HCT116 (cell line): ENCODE measurements at regions not wholly inside any gene's neighbourhood (a gene's known extent, or its start where the extent isn't known, plus 50 kb on each side); places are given as distances from the start of the nearest gene placed in this dataset.

Experiments used
- ATAC-seq: fragments of 200-7000 bp; cut with Tn5 transposase; 2 replicates; pipeline ENCODE4 v1.9.1; 2020; ENCODE audit warnings: mild to moderate bottlenecking, moderate library complexity
- BruUV-seq: library from RNA; stranded (reverse); fragments of 400-500 nt; replicated peaks from 2 replicates; lab custom pipeline; 2021; lab: Mats Ljungman, UMichigan
- CTCF ChIA-PET: fragments of 300-600 bp; sonication (Branson Sonifier 250); formaldehyde crosslinking; loops from one replicate; lab custom pipeline; 2021; ENCODE audit warnings: antibody characterized with exemption; lab: Charles Lee
- POLR2A ChIA-PET: fragments of 300-600, 350-600 bp; sonication (Branson Sonifier 250); formaldehyde crosslinking; loops from one replicate; lab custom pipeline; 2021; ENCODE audit warnings: antibody characterized with exemption; lab: Charles Lee
- RAD21 ChIA-PET, 2 experiments: fragments of 300-600 bp; sonication (Branson Sonifier 250); formaldehyde crosslinking; loops; one replicate each; lab custom pipeline; 2023; ENCODE audit warnings: low total read pairs in 2 of 2; ENCODE audit not compliant: uncharacterized antibody in 2 of 2, unreplicated experiment in 2 of 2, low non-redundant PET in 1 of 2; lab: Charles Lee
- DNase-seq: peaks from one replicate; pipeline ENCODE4 v3.0.0-alpha.2; 2010; ENCODE audit warnings: low read depth, low spot score
- H2AFZ ChIP-seq: fragments of 200-600 bp; shearing (Covaris generic), sonication (generic); 2 replicates; pipeline ENCODE4 v1.6.1; 2017; ENCODE audit warnings: low read depth, mixed run types, mixed read lengths, antibody characterized with exemption, low read length; ENCODE audit not compliant: poor library complexity, severe bottlenecking
- H3K27ac ChIP-seq: 2 replicates; pipeline ENCODE4 v1.5.1; 2012; ENCODE audit warnings: low read depth, low read length
- H3K27me3 ChIP-seq: fragments of 200-600 bp; sonication (generic); 2 replicates; pipeline ENCODE4 v1.6.1; 2016; ENCODE audit warnings: mixed run types, low read length, mixed read lengths; ENCODE audit not compliant: insufficient read depth
- H3K36me3 ChIP-seq, 2 experiments: fragments of 200-500 bp in 1 of 2; fragments of 200-600 bp in 1 of 2; sonication (Bioruptor generic) in 1 of 2; sonication (generic) in 1 of 2; 2 replicates each; pipeline versions ENCODE4 v1.5.1 to v1.6.1; 2014 to 2016; ENCODE audit warnings: low read length in 2 of 2, inconsistent platforms in 1 of 2, mixed read lengths in 1 of 2, mixed run types in 1 of 2; ENCODE audit not compliant: insufficient read depth in 2 of 2, control insufficient read depth in 1 of 2
- H3K4me1 ChIP-seq, 2 experiments: fragments of 200-600 bp in 1 of 2; sonication (generic) in 1 of 2; 2 replicates each; pipeline versions ENCODE4 v1.5.1 to v1.6.1; 2012 to 2017; ENCODE audit warnings: low read length in 2 of 2, inconsistent platforms in 1 of 2, mild to moderate bottlenecking in 1 of 2, mixed read lengths in 1 of 2, mixed run types in 1 of 2, moderate library complexity in 1 of 2; ENCODE audit not compliant: insufficient read depth in 2 of 2, control insufficient read depth in 1 of 2
- H3K4me2 ChIP-seq: fragments of 200-600 bp; sonication (generic); 2 replicates; pipeline ENCODE4 v1.6.1; 2017; ENCODE audit warnings: mixed run types, low read length, mixed read lengths
- H3K4me3 ChIP-seq, 2 experiments: fragments of 200-600 bp in 1 of 2; sonication (generic) in 1 of 2; replicated peaks in 1 of 2; 2 replicates each; pipeline ENCODE4 v1.5.1; 2011 to 2016; ENCODE audit warnings: low read length in 2 of 2, control low read depth in 1 of 2, low read depth in 1 of 2, mild to moderate bottlenecking in 1 of 2, mixed read lengths in 1 of 2, mixed run types in 1 of 2
- H3K79me2 ChIP-seq: fragments of 200-600 bp; sonication (generic); 2 replicates; pipeline ENCODE4 v1.6.1; 2017; ENCODE audit warnings: mild to moderate bottlenecking, mixed run types, low read length, moderate library complexity, mixed read lengths; ENCODE audit not compliant: insufficient read depth
- H3K9ac ChIP-seq: fragments of 200-600 bp; sonication (generic); 2 replicates; pipeline ENCODE4 v1.6.1; 2016; ENCODE audit warnings: low read length, mixed read lengths
- H3K9me2 ChIP-seq: fragments of 200-600 bp; sonication (generic), shearing (Covaris generic); 2 replicates; pipeline ENCODE4 v1.6.1; 2017; ENCODE audit warnings: mixed run types, mild to moderate bottlenecking, moderate library complexity; ENCODE audit not compliant: insufficient read depth
- H3K9me3 ChIP-seq, 2 experiments: fragments of 200-500 bp in 1 of 2; fragments of 200-600 bp in 1 of 2; sonication (Bioruptor generic) in 1 of 2; sonication (generic) in 1 of 2; 2 replicates each; pipeline ENCODE4 v1.6.1; 2014 to 2017; ENCODE audit warnings: low read length in 2 of 2, mixed read lengths in 2 of 2, inconsistent platforms in 1 of 2, low read depth in 1 of 2, mild to moderate bottlenecking in 1 of 2, mixed run types in 1 of 2, moderate library complexity in 1 of 2; ENCODE audit not compliant: control insufficient read depth in 1 of 2, insufficient read depth in 1 of 2
- H4K20me1 ChIP-seq: fragments of 200-600 bp; sonication (generic), shearing (Covaris generic); 2 replicates; pipeline ENCODE4 v1.6.1; 2017; ENCODE audit warnings: mixed run types, mild to moderate bottlenecking, moderate library complexity; ENCODE audit not compliant: insufficient read depth
- ATF3 ChIP-seq: IDR thresholded peaks from 2 replicates; pipeline ENCODE4 v1.6.1; 2012
- CBX3 ChIP-seq: IDR thresholded peaks from 2 replicates; pipeline ENCODE4 v1.6.1; 2012; ENCODE audit warnings: low read depth
- CEBPB ChIP-seq: IDR thresholded peaks from 2 replicates; pipeline ENCODE4 v1.6.1; 2012; ENCODE audit warnings: low read depth
- CTCF ChIP-seq, 3 experiments: fragments of 200-600 bp in 1 of 3; sonication (generic) in 1 of 3; IDR thresholded peaks in 2 of 3; conservative IDR thresholded peaks in 1 of 3; 2 replicates each; pipeline ENCODE4 v1.5.1; 2012 to 2017; ENCODE audit warnings: low read depth in 2 of 3, low read length in 2 of 3, antibody characterized with exemption in 1 of 3, borderline replicate concordance in 1 of 3, control low read depth in 1 of 3, mild to moderate bottlenecking in 1 of 3, mixed read lengths in 1 of 3, mixed run types in 1 of 3, moderate library complexity in 1 of 3; ENCODE audit not compliant: insufficient read depth in 1 of 3
- EGR1 ChIP-seq: IDR thresholded peaks from 2 replicates; pipeline ENCODE4 v1.6.1; 2012; ENCODE audit warnings: low read depth
- ELF1 ChIP-seq: IDR thresholded peaks from 2 replicates; pipeline ENCODE4 v1.6.1; 2012; ENCODE audit warnings: low read depth, borderline replicate concordance
- EZH2phosphoT487 ChIP-seq: fragments of 200-600 bp; IDR thresholded peaks from 2 replicates; pipeline ENCODE4 v1.6.1; 2018; ENCODE audit warnings: antibody characterized with exemption, borderline replicate concordance
- POLR2A ChIP-seq: IDR thresholded peaks from 2 replicates; pipeline ENCODE4 v1.7.0; 2011; ENCODE audit warnings: borderline replicate concordance; ENCODE audit not compliant: insufficient read depth, insufficient read length; ENCODE audit errors: extremely low read depth
- POLR2AphosphoS5 ChIP-seq: IDR thresholded peaks from 2 replicates; pipeline ENCODE4 v1.6.1; 2011; ENCODE audit warnings: mild to moderate bottlenecking, low read depth, low read length, moderate library complexity
- RAD21 ChIP-seq: IDR thresholded peaks from 2 replicates; pipeline ENCODE4 v1.6.1; 2012; ENCODE audit warnings: low read depth, mild to moderate bottlenecking
- SP1 ChIP-seq: IDR thresholded peaks from 2 replicates; pipeline ENCODE4 v1.6.1; 2012; ENCODE audit warnings: low read depth
- SRF ChIP-seq: IDR thresholded peaks from 2 replicates; pipeline ENCODE4 v1.6.1; 2012; ENCODE audit warnings: low read depth
- TCF7L2 ChIP-seq: IDR thresholded peaks from 2 replicates; pipeline ENCODE4 v1.7.0; 2011; ENCODE audit warnings: borderline replicate concordance, inconsistent platforms; ENCODE audit not compliant: insufficient read depth, insufficient read length; ENCODE audit errors: extremely low read depth
- YY1 ChIP-seq: IDR thresholded peaks from 2 replicates; pipeline ENCODE4 v1.6.1; 2011; ENCODE audit warnings: low read length, low read depth, moderate library complexity, mild to moderate bottlenecking; ENCODE audit not compliant: insufficient replicate concordance; ENCODE audit errors: extremely low read depth
- ZBTB33 ChIP-seq: IDR thresholded peaks from 2 replicates; pipeline ENCODE4 v1.6.1; 2011; ENCODE audit warnings: mild to moderate bottlenecking, low read length, moderate library complexity; ENCODE audit not compliant: insufficient replicate concordance; ENCODE audit errors: extremely low read depth
- ZFX ChIP-seq: fragments of 450-650 bp; IDR thresholded peaks from 2 replicates; pipeline ENCODE4 v1.6.1; 2017
- ZNF274 ChIP-seq: fragments of 200-500 bp; sonication (Bioruptor generic); IDR thresholded peaks from 2 replicates; pipeline ENCODE4 v1.6.1; 2014; ENCODE audit warnings: mild to moderate bottlenecking, low read depth, low read length, inconsistent platforms
- intact Hi-C: fragments of 100-400 bp; cut with micrococcal nuclease; formaldehyde crosslinking; loops from 2 replicates; pipeline ENCODE4 v1.10.0; 2022

GRCh38 chr15:81955382-81956062, 90.3 kb downstream of the MEX3B start (continued):
- TF ChIP-seq POLR2AphosphoS5: no peak
- no peak for TF ChIP-seq EZH2phosphoT487
- TF ChIP-seq, all 23 proteins: peak for 0

- ChIA-PET RAD21 (no interaction called here), CTCF (no interaction called here), POLR2A (no interaction called here)
- H3K36me3 ChIP-seq: no peaks in the 10 kb centered on the region
- H3K27ac ChIP-seq: no peak overlapping the region
- H3K4me1 ChIP-seq: peaks cover 3 to 14% of the 10 kb centered on the region in 2 experiments; a peak in 3 of 4 replicates
- H3K9me3 ChIP-seq: no peaks in the 10 kb centered on the region
- H3K9ac ChIP-seq: no peak overlapping the region
- no peak overlapping the region for H3K4me3 ChIP-seq
- no TSS peak for BruUV-seq
- no peak overlapping the region for H2AFZ ChIP-seq
- no peaks in the 10 kb centered on the region for H3K79me2 ChIP-seq
- intact Hi-C loops: no loop called here
- no peak for ATAC-seq
- H3K4me2 ChIP-seq: no peak overlapping the region
- no peak for DNase-seq
- H3K27me3 ChIP-seq: no peaks in the 10 kb centered on the region
- H4K20me1 ChIP-seq: no peaks in the 10 kb centered on the region
- H3K9me2 ChIP-seq: no peaks in the 10 kb centered on the region
- TF ChIP-seq ZFX (no peak), POLR2AphosphoS5 (no peak), ZBTB33 (no peak), ZNF274 (no peak), POLR2A (no peak), CEBPB (no peak), ATF3 (no peak), YY1 (no peak), CBX3 (no peak), ELF1 (no peak), EGR1 (no peak), SP1 (no peak), TCF7L2 (no peak), RAD21 (no peak), SRF (no peak), CTCF (IDR thresholded peaks at IDR 0.05 in 2 of 3, conservative IDR thresholded peaks at IDR 0.05 in 1 of 3; ENCODE audit: borderline replicate concordance in 1 of 3, insufficient read depth in 1 of 3, low read depth in 2 of 3, low read length in 2 of 3) (no peak)
These were observed 91.5 kb downstream of the MEX3B start for GRCh38 chr15:81954158-81954783.
